Heart left ventricle (tissue), 13 donors: ENCODE measurements at regions not wholly inside any gene's neighbourhood (a gene's known extent, or its start where the extent isn't known, plus 50 kb on each side); places are given as distances from the start of the nearest gene placed in this dataset.

Experiments used
- POLR2A ChIP-seq, 2 donors: fragments of 450-650 bp; IDR thresholded peaks; one replicate each; pipeline ENCODE4 v1.6.1; 2017; ENCODE audit warnings: antibody characterized with exemption in 2 of 2, mild to moderate bottlenecking in 2 of 2, moderate library complexity in 2 of 2
- TF ChIP-seq, protein P1 (sequence below), 12 donors: fragments of 200-600 bp; sonication (generic) in 4 of 12; IDR thresholded peaks; one replicate each; pipeline versions ENCODE4 v1.5.0 to v1.8.0; 2018 to 2022; ENCODE audit warnings: antibody characterized with exemption in 12 of 12, mild to moderate bottlenecking in 5 of 12
- donor health status: ischemic (EF 13 %, LVEDD 7.1; RV severe dilation, severe dysfunction).
- donor health status: DM: no; HTN: yes; CAD: no.
- donor health status: DM: no; HTN: no; CAD: no.
- donor health status: ischemic (EF 25% LVEDD 6.9; RV normal size, moderate dysfunction).
- donor health status: ischemic (EF 25% LVEDD 5.7; RV mildly dilated, moderate dysfunction).
- donor health status: ischemic (EF 35%, LVEDD 5.7; RV mildly dilated, moderate dysfunction).
- donor health status: nonischemic (EF 11% LVEDD 7.7; RV severe dilation, severe dysfunction).
- donor health status: DM: yes; HTN: yes; CAD: no.
- donor health status: PGD.
- donor health status: ischemic (EF 29% LVEDD 5.4; RV normal size, mild dysfunction).
- donor health status: nonischemic (EF 23%, LVEDD 6.1; RV moderate dilation, normal function).

DNA sequence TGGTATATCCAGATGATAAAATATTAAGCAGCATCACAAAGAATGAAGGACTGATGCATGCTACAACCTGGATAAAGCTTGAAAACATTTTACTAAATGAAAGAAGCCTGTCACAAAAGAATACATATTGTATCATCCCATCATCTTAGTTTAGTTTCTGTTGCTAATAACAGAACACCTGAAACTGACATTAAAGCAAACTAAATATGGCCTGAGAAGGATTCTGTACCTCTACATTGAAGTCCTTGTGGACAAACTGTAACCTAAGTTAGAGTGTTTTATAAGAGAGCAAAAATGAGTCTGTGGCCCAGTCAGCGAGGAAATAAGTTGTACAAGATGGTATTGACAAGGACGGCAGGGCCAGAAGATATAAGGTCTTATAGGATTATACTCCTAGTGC, 261.0 kb upstream of the CPHXL start:
- TF ChIP-seq, protein P1, sequence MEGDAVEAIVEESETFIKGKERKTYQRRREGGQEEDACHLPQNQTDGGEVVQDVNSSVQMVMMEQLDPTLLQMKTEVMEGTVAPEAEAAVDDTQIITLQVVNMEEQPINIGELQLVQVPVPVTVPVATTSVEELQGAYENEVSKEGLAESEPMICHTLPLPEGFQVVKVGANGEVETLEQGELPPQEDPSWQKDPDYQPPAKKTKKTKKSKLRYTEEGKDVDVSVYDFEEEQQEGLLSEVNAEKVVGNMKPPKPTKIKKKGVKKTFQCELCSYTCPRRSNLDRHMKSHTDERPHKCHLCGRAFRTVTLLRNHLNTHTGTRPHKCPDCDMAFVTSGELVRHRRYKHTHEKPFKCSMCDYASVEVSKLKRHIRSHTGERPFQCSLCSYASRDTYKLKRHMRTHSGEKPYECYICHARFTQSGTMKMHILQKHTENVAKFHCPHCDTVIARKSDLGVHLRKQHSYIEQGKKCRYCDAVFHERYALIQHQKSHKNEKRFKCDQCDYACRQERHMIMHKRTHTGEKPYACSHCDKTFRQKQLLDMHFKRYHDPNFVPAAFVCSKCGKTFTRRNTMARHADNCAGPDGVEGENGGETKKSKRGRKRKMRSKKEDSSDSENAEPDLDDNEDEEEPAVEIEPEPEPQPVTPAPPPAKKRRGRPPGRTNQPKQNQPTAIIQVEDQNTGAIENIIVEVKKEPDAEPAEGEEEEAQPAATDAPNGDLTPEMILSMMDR (IDR thresholded peaks at IDR 0.05): no peak
- TF ChIP-seq POLR2A (IDR thresholded peaks at IDR 0.05): no peak
